ENCODE measurements at regions not wholly inside any gene's neighbourhood (a gene's known extent, or its start where the extent isn't known, plus 50 kb on each side); places are given as distances from the start of the nearest gene placed in this dataset.

DNA sequence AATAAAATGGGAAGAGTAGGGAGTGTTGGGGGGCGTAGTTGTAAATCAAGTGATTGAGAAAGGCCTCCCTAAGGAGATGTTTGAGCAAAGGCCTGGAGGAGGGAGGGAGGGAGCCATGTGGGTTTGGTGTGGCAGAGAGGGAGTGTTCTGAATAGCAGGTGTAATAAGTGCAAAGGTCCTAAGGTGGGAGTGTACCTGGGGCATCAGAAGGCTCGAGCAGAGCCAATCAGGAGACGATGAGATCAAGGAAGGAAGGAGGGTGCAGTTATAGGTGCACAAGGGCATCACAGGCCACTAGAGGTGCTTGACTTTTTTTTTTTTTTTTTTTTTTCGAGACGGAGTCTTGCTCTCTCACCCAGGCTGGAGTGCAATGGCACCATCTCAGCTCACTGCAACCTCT lies 77.9 kb upstream of the PLXNC1 start:
- no peaks in the 10 kb centered on the region for H3K9me3 ChIP-seq (ENCODE audit: control insufficient read depth in 2 of 2, insufficient read depth in 1 of 2, low read depth in 1 of 2, low read length in 1 of 2)
- 84 to 92% methylated on average over 3 to 5 of the region's 5 CpGs for WGBS, 2 donors

DNA sequence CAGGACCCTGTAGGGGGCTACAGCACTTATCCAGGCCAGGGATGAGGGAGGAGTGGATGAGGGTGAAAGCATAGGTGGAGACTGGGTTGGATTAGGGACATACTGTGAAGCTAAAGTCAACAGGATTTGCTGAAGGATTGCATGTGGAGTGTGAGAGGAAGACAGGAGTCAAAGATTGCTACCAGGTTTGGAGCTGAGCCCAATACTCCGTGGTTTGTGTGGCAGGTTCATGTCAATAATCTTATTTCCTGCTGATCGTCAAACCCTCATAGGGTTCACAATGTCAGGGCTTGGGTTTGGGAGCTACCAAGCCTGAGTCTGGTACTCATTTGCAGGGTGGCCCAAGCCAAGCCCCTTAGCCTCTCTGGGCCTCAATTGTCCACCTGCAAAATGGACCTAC lies 77.1 kb upstream of the PLXNC1 start:
- no peaks in the 10 kb centered on the region for H3K9me3 ChIP-seq (ENCODE audit: control insufficient read depth in 2 of 2, insufficient read depth in 1 of 2, low read depth in 1 of 2, low read length in 1 of 2)
- no peak overlapping the region for H3K27ac ChIP-seq (ENCODE audit: low read depth in 2 of 2, low read length in 1 of 2)
- no peaks in the 10 kb centered on the region for H3K27me3 ChIP-seq (ENCODE audit: control insufficient read depth in 1 of 2, insufficient read depth in 2 of 2, low read length in 2 of 2)
- no peaks in the 10 kb centered on the region for H3K4me1 ChIP-seq (ENCODE audit: control insufficient read depth in 2 of 2, insufficient read depth in 2 of 2, low read length in 1 of 2)
- H3K36me3 ChIP-seq (ENCODE audit: control insufficient read depth in 2 of 2, insufficient read depth in 2 of 2, low read length in 1 of 2) = no peaks in the 10 kb centered on the region
- 29 to 45% methylated on average over 2 of the region's 2 CpGs for whole genome bisulfite sequencing, 2 donors
- no peak overlapping the region for H3K4me3 ChIP-seq (ENCODE audit: low read depth in 1 of 2, low read length in 2 of 2)

More for the DNA sequence above, 77.9 kb upstream of the PLXNC1 start:
- H3K4me3 ChIP-seq (ENCODE audit: low read depth in 1 of 2, low read length in 2 of 2) = no peak overlapping the region
- H3K27ac ChIP-seq (ENCODE audit: low read depth in 2 of 2, low read length in 1 of 2) = no peak overlapping the region
- H3K36me3 ChIP-seq (ENCODE audit: control insufficient read depth in 2 of 2, insufficient read depth in 2 of 2, low read length in 1 of 2) = no peaks in the 10 kb centered on the region
- H3K4me1 ChIP-seq (ENCODE audit: control insufficient read depth in 2 of 2, insufficient read depth in 2 of 2, low read length in 1 of 2) = no peaks in the 10 kb centered on the region
- H3K27me3 ChIP-seq (ENCODE audit: control insufficient read depth in 1 of 2, insufficient read depth in 2 of 2, low read length in 2 of 2) = no peaks in the 10 kb centered on the region

DNA sequence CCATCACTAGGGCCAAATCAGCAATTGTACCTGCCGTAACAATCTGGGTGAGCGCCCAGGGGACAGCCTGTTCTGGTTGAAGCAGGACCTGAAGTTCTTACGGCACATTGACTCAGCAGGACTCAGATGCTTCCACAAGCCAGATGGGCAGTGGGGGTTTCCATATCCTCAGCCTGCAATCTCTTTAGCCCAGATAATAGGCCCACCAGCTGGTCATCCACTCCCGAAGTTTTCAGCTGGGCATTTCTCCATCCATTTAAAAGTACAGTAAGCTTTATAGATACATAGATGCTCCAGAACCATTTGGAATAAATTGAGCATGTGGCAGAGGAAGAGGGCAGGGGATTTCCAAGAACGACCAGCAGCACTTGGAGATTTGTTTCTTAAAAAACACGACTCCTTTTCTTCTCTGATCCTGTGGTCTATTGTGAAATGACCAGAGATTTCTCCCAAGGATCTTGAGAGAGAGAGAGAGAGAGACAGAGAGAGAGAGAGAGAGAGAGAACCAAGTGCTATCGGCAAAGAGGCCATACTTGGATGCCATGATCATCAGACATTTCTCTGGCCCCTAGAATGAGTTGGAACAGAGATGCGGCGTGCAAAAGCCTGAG lies 74.8 kb upstream of the PLXNC1 start:
- Histone ChIP-seq H3K27me3 (ENCODE audit: control insufficient read depth in 1 of 2, insufficient read depth in 2 of 2, low read length in 2 of 2) (no peaks in the 10 kb centered on the region), H3K27ac (ENCODE audit: low read depth in 2 of 2, low read length in 1 of 2) (no peak overlapping the region), H3K4me1 (ENCODE audit: control insufficient read depth in 2 of 2, insufficient read depth in 2 of 2, low read length in 1 of 2) (no peaks in the 10 kb centered on the region), H3K9me3 (ENCODE audit: control insufficient read depth in 2 of 2, insufficient read depth in 1 of 2, low read depth in 1 of 2, low read length in 1 of 2) (no peaks in the 10 kb centered on the region), H3K36me3 (ENCODE audit: control insufficient read depth in 2 of 2, insufficient read depth in 2 of 2, low read length in 1 of 2) (no peaks in the 10 kb centered on the region), H3K4me3 (ENCODE audit: low read depth in 1 of 2, low read length in 2 of 2) (no peak overlapping the region)
- WGBS, 2 donors = 70 to 76% methylated on average over 9 of the region's 9 CpGs

DNA sequence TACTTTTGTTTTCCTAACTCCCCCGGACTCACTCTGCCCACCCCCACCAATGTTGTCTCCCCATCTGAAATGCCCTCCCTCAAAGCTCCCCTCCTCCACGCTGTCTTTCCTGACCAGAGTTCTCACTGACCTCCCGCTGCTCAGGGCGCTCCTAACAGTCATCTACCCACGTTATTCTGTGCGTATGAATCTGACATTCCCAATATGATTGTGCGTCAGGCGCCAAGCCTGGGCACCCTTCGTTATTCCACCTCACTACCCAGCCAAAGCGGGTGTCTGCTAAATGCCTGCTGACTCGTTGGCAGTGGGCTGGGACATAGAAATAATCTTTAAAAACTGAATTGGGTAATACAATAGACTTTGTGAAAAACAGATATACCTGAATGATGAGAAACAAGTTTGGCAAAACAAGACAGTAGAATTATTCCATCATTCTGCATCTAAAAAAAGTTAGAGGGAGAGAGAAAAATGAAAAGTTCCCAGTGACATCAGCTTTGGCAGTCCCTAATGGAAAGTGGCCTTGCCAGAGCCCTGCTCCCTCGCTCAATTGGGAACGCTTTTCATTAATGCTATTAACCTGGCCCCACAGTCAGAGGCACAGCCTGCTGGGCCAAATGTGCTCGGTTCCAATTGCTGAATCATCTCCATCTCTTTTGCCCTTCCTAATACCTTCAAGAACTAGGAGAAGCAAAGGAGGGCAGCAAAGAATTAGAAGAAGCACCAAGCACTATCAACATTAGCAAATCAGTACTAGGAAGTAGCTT lies 74.0 kb upstream of the PLXNC1 start:
- no peaks in the 10 kb centered on the region for H3K36me3 ChIP-seq (ENCODE audit: control insufficient read depth in 2 of 2, insufficient read depth in 2 of 2, low read length in 1 of 2)
- H3K27ac ChIP-seq (ENCODE audit: low read depth in 2 of 2, low read length in 1 of 2) = peak overlapping the region; percentile 40 to 78
- WGBS, 2 donors = 59 to 62% methylated on average over 14 of the region's 14 CpGs

DNA sequence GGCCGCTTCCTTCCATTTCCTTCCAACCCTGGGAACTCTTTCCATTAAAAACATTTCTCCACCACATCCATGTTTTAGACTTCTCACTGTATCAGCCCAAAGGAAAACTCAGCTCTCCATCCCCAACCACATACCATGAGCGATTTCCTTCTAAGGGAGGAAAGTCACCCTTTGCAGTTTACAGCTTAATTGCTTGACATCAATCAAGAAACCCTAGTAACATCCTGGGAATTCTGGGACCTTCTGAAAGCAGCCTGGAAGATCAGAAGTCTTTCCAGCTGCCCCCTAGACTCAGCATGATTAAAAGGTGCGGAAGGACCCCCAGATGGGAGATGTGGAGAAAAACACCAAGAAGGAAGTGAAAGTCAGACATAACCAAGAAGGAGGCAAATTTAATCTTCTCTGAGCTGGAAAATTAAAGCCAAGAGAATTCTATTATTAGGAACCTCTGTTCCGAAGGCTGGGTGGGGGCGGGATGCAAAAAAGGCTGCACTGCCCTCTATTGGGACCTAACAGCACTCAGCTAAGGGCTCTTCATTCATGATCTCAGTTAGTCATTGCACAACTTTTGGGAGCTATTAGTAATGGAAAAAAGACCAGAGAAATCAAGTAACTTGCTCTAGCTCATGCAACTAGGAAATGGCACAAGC lies 73.3 kb upstream of the PLXNC1 start:
- no peaks in the 10 kb centered on the region for H3K4me1 ChIP-seq (ENCODE audit: control insufficient read depth in 2 of 2, insufficient read depth in 2 of 2, low read length in 1 of 2)
- H3K36me3 ChIP-seq (ENCODE audit: control insufficient read depth in 2 of 2, insufficient read depth in 2 of 2, low read length in 1 of 2) = no peaks in the 10 kb centered on the region
- no peaks in the 10 kb centered on the region for H3K9me3 ChIP-seq (ENCODE audit: control insufficient read depth in 2 of 2, insufficient read depth in 1 of 2, low read depth in 1 of 2, low read length in 1 of 2)
- H3K4me3 ChIP-seq (ENCODE audit: low read depth in 1 of 2, low read length in 2 of 2) = no peak overlapping the region
- no peaks in the 10 kb centered on the region for H3K27me3 ChIP-seq (ENCODE audit: control insufficient read depth in 1 of 2, insufficient read depth in 2 of 2, low read length in 2 of 2)
- H3K27ac ChIP-seq (ENCODE audit: low read depth in 2 of 2, low read length in 1 of 2) = peak overlapping the region; percentile 58 to 78
- WGBS, 2 donors = 40 to 46% methylated on average over 5 of the region's 5 CpGs

More for the DNA sequence above, 74.0 kb upstream of the PLXNC1 start:
- no peaks in the 10 kb centered on the region for H3K4me1 ChIP-seq (ENCODE audit: control insufficient read depth in 2 of 2, insufficient read depth in 2 of 2, low read length in 1 of 2)
- H3K27me3 ChIP-seq (ENCODE audit: control insufficient read depth in 1 of 2, insufficient read depth in 2 of 2, low read length in 2 of 2) = no peaks in the 10 kb centered on the region
- no peak overlapping the region for H3K4me3 ChIP-seq (ENCODE audit: low read depth in 1 of 2, low read length in 2 of 2)
- no peaks in the 10 kb centered on the region for H3K9me3 ChIP-seq (ENCODE audit: control insufficient read depth in 2 of 2, insufficient read depth in 1 of 2, low read depth in 1 of 2, low read length in 1 of 2)

DNA sequence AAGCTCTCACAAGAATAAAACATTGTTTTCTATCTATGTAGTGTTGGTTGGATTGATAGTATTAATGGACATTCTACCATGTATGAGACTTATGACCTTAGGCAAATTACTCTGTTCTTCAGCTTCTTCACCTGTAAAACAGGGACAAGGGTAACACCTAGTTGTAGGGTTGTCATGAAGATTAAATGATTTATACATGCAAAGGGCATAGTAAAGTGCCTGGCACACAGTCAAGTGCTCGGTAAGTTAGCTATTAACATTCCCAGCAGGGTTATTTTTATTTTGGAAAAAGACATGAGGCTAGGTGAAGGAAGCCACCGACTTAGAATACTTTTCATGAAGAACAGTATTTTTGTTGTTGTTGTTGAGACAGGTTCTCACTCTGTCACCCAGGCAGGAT lies 71.2 kb upstream of the PLXNC1 start:
- WGBS, 2 donors = 40 to 60% methylated on average over 2 of the region's 2 CpGs

DNA sequence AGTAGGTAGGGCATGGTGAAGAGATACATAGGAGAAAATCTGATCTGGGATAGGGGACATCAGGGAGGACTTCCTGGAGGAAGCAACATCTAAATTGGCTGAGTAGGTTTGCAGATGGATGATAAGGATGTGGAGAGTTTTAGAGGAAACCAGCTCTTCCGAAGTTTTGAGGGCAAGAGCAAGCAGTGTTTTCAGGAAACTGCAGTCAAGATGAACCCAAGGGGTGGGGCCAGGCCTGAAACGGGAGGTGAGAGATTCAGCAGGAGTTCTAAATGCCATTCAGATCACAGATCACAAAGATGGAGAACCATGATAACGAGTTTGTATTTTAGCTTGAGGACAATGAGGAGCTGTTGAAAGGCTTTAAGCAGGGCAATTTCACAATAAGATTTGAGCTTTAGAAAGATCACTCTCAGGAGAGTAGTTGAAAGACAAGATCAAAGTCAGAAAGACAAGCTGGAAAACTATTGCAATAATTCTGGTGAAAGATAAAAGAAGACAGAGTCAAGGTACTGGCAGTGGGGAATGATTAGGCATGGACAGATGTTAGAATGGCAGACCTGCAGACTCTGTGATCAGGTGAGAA lies 70.1 kb upstream of the PLXNC1 start:
- Histone ChIP-seq H3K36me3 (ENCODE audit: control insufficient read depth in 2 of 2, insufficient read depth in 2 of 2, low read length in 1 of 2) (no peaks in the 10 kb centered on the region), H3K4me1 (ENCODE audit: control insufficient read depth in 2 of 2, insufficient read depth in 2 of 2, low read length in 1 of 2) (no peaks in the 10 kb centered on the region), H3K9me3 (ENCODE audit: control insufficient read depth in 2 of 2, insufficient read depth in 1 of 2, low read depth in 1 of 2, low read length in 1 of 2) (no peaks in the 10 kb centered on the region), H3K4me3 (ENCODE audit: low read depth in 1 of 2, low read length in 2 of 2) (no peak overlapping the region), H3K27me3 (ENCODE audit: control insufficient read depth in 1 of 2, insufficient read depth in 2 of 2, low read length in 2 of 2) (no peaks in the 10 kb centered on the region), H3K27ac (ENCODE audit: low read depth in 2 of 2, low read length in 1 of 2) (no peak overlapping the region)
- 47 to 50% methylated on average over 3 of the region's 3 CpGs for WGBS, 2 donors

More for the DNA sequence above, 71.2 kb upstream of the PLXNC1 start:
- Histone ChIP-seq H3K4me1 (ENCODE audit: control insufficient read depth in 2 of 2, insufficient read depth in 2 of 2, low read length in 1 of 2) (no peaks in the 10 kb centered on the region), H3K27ac (ENCODE audit: low read depth in 2 of 2, low read length in 1 of 2) (no peak overlapping the region), H3K27me3 (ENCODE audit: control insufficient read depth in 1 of 2, insufficient read depth in 2 of 2, low read length in 2 of 2) (no peaks in the 10 kb centered on the region), H3K4me3 (ENCODE audit: low read depth in 1 of 2, low read length in 2 of 2) (no peak overlapping the region), H3K9me3 (ENCODE audit: control insufficient read depth in 2 of 2, insufficient read depth in 1 of 2, low read depth in 1 of 2, low read length in 1 of 2) (no peaks in the 10 kb centered on the region), H3K36me3 (ENCODE audit: control insufficient read depth in 2 of 2, insufficient read depth in 2 of 2, low read length in 1 of 2) (no peaks in the 10 kb centered on the region)

DNA sequence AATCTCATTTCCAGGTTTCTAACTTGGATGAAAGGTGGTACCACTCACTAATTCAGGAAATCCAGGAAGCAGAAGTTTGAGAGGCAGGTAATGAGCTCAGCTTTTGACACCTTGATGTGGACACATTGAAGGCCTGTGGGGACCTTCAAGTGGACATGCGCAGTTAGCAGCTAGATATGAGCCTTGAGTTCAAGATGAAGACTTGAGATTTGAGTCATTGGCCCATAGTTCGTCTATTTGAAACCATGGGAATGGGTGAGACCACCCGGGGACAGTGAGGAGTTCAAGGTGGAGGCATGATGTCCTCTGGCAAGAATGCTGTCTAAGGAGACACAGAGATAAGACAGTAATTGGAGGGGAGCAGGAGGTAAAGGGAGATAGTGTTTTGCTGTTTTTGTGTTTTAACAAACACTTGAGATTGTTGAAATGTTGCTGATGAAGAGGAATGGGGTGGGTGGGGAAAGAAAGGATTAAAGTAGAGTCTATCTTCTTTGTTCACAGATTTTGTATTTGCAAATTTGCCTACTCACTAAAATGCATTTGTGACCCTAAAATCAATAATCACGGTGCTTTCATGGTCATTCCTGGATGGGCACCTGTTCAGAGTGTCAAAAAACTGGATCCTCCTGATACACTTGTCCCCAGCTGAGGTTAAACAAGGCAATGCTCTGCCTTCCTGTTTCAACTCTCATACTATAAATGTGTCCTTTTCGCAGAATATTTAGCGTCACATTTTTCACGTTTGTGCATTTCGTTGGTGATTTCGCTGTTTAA lies 69.5 kb upstream of the PLXNC1 start:
- no peak overlapping the region for H3K4me3 ChIP-seq (ENCODE audit: low read depth in 1 of 2, low read length in 2 of 2)
- no peaks in the 10 kb centered on the region for H3K36me3 ChIP-seq (ENCODE audit: control insufficient read depth in 2 of 2, insufficient read depth in 2 of 2, low read length in 1 of 2)
- no peaks in the 10 kb centered on the region for H3K4me1 ChIP-seq (ENCODE audit: control insufficient read depth in 2 of 2, insufficient read depth in 2 of 2, low read length in 1 of 2)
- no peaks in the 10 kb centered on the region for H3K27me3 ChIP-seq (ENCODE audit: control insufficient read depth in 1 of 2, insufficient read depth in 2 of 2, low read length in 2 of 2)
- WGBS, 2 donors = 93% methylated on average over 9 of the region's 9 CpGs
- no peak overlapping the region for H3K27ac ChIP-seq (ENCODE audit: low read depth in 2 of 2, low read length in 1 of 2)
- no peaks in the 10 kb centered on the region for H3K9me3 ChIP-seq (ENCODE audit: control insufficient read depth in 2 of 2, insufficient read depth in 1 of 2, low read depth in 1 of 2, low read length in 1 of 2)
